Hepatocyte (in vitro differentiated cells): ENCODE measurements at regions not wholly inside any gene's neighbourhood (a gene's known extent, or its start where the extent isn't known, plus 50 kb on each side); places are given as distances from the start of the nearest gene placed in this dataset.

Source experiments
- DNase-seq: peaks from one replicate; pipeline ENCODE4 v3.0.0-alpha.2; 2016; ENCODE audit warnings: low spot score
- H2AFZ ChIP-seq: fragments of 200-600 bp; sonication (generic); 2 replicates; pipeline ENCODE4 v1.6.0; 2016; ENCODE audit warnings: antibody characterized with exemption, mild to moderate bottlenecking
- H3K27ac ChIP-seq: fragments of 200-600 bp; sonication (generic); 2 replicates; pipeline ENCODE4 v1.5.1; 2016; ENCODE audit warnings: mild to moderate bottlenecking
- H3K27me3 ChIP-seq: fragments of 200-600 bp; sonication (generic); 2 replicates; pipeline ENCODE4 v1.6.1; 2016
- H3K36me3 ChIP-seq: fragments of 200-600 bp; sonication (generic); replicated peaks from 2 replicates; pipeline ENCODE4 v1.5.1; 2016; ENCODE audit warnings: low read depth; ENCODE audit not compliant: insufficient read depth
- H3K4me1 ChIP-seq: fragments of 200-600 bp; sonication (generic); 2 replicates; pipeline ENCODE4 v1.5.1; 2016; ENCODE audit warnings: mild to moderate bottlenecking, moderate library complexity; ENCODE audit not compliant: insufficient read depth
- H3K4me2 ChIP-seq: fragments of 200-600 bp; sonication (generic); 2 replicates; pipeline ENCODE4 v1.6.0; 2016
- H3K4me3 ChIP-seq: fragments of 200-600 bp; sonication (generic); 2 replicates; pipeline ENCODE4 v1.5.1; 2016; ENCODE audit warnings: mild to moderate bottlenecking
- H3K79me2 ChIP-seq: fragments of 200-600 bp; sonication (generic); 2 replicates; pipeline ENCODE4 v1.6.0; 2017; ENCODE audit warnings: mild to moderate bottlenecking
- H3K9me2 ChIP-seq: fragments of 200-600 bp; sonication (generic); replicated peaks from 2 replicates; pipeline ENCODE4 v1.6.0; 2017; ENCODE audit warnings: mild to moderate bottlenecking; ENCODE audit not compliant: insufficient read depth
- H3K9me3 ChIP-seq: fragments of 200-600 bp; sonication (generic); 2 replicates; pipeline ENCODE4 v1.5.1; 2016; ENCODE audit warnings: low read depth, mild to moderate bottlenecking
- H4K20me1 ChIP-seq: fragments of 200-600 bp; sonication (generic); 2 replicates; pipeline ENCODE4 v1.6.0; 2016; ENCODE audit warnings: mild to moderate bottlenecking; ENCODE audit not compliant: insufficient read depth, poor library complexity, severe bottlenecking
- CTCF ChIP-seq: fragments of 200-600 bp; sonication (generic); IDR thresholded peaks from 2 replicates; pipeline ENCODE4 v1.5.1; 2016; ENCODE audit warnings: antibody characterized with exemption, mild to moderate bottlenecking; ENCODE audit not compliant: poor library complexity
- EZH2 ChIP-seq: fragments of 200-600 bp; sonication (generic); IDR thresholded peaks from 2 replicates; pipeline ENCODE4 v1.6.1; 2016; ENCODE audit warnings: antibody characterized with exemption, mild to moderate bottlenecking, borderline replicate concordance
- EZH2phosphoT487 ChIP-seq: fragments of 200-600 bp; sonication (generic); IDR thresholded peaks from one replicate; pipeline ENCODE4 v1.6.1; 2018; ENCODE audit warnings: antibody characterized with exemption, mild to moderate bottlenecking, low read depth, moderate library complexity; ENCODE audit not compliant: unreplicated experiment, severe bottlenecking
- WGBS: methylation state at CpG from one replicate; pipeline ENCODE4 v1.1.6; 2016; ENCODE audit warnings: low lambda C conversion rate; ENCODE audit errors: missing lambda C conversion rate; 5-methylcytosine and 5-hydroxymethylcytosine counted together

- H3K4me3 ChIP-seq, result no peak overlapping the region
- no peak overlapping the region for H2AFZ ChIP-seq
- no peak overlapping the region for H3K27ac ChIP-seq
- H3K4me2 ChIP-seq, result no peak overlapping the region
- no peaks in the 10 kb centered on the region for H3K27me3 ChIP-seq
- 61% methylated on average over 5 of the region's 5 CpGs for WGBS
- no peak for TF ChIP-seq CTCF
- no peak for TF ChIP-seq EZH2phosphoT487
- no peak for TF ChIP-seq EZH2
- no peaks in the 10 kb centered on the region for H3K79me2 ChIP-seq
- no peaks in the 10 kb centered on the region for H3K4me1 ChIP-seq
- no peak for DNase-seq
- no peaks in the 10 kb centered on the region for H4K20me1 ChIP-seq
- no peaks in the 10 kb centered on the region for H3K9me2 ChIP-seq
- H3K36me3 ChIP-seq, result no peaks in the 10 kb centered on the region
- H3K9me3 ChIP-seq, result no peaks in the 10 kb centered on the region
These were observed 410.6 kb upstream of the UBE2E2 start for GRCh38 chr3:22792533-22792932.

- Histone ChIP-seq H3K27me3 (no peaks in the 10 kb centered on the region), H3K9me2 (no peaks in the 10 kb centered on the region), H2AFZ (no peak overlapping the region), H3K9me3 (no peaks in the 10 kb centered on the region), H3K4me1 (no peaks in the 10 kb centered on the region), H3K36me3 (no peaks in the 10 kb centered on the region), H3K79me2 (no peaks in the 10 kb centered on the region), H3K4me2 (no peak overlapping the region), H3K4me3 (no peak overlapping the region), H4K20me1 (no peaks in the 10 kb centered on the region), H3K27ac (no peak overlapping the region)
- DNase-seq, result no peak
- WGBS, result 98% methylated on average over 2 of the region's 2 CpGs
- TF ChIP-seq EZH2 (no peak), EZH2phosphoT487 (no peak), CTCF (no peak)
These were observed 407.2 kb upstream of the UBE2E2 start for GRCh38 chr3:22795917-22796316.

- Histone ChIP-seq H4K20me1 (no peaks in the 10 kb centered on the region), H3K4me2 (no peak overlapping the region), H3K9me2 (no peaks in the 10 kb centered on the region), H3K9me3 (no peaks in the 10 kb centered on the region), H3K79me2 (no peaks in the 10 kb centered on the region), H2AFZ (no peak overlapping the region), H3K4me3 (no peak overlapping the region), H3K36me3 (no peaks in the 10 kb centered on the region), H3K27ac (no peak overlapping the region), H3K4me1 (no peaks in the 10 kb centered on the region), H3K27me3 (no peaks in the 10 kb centered on the region)
- no peak for DNase-seq
- TF ChIP-seq CTCF (no peak), EZH2phosphoT487 (no peak), EZH2 (no peak)
- 88% methylated on average over 3 of the region's 3 CpGs for WGBS
These were observed 404.7 kb upstream of the UBE2E2 start for GRCh38 chr3:22798461-22798860.

- Histone ChIP-seq H2AFZ (no peak overlapping the region), H3K9me3 (no peaks in the 10 kb centered on the region), H3K36me3 (no peaks in the 10 kb centered on the region), H3K4me2 (no peak overlapping the region), H3K9me2 (no peaks in the 10 kb centered on the region), H3K4me1 (no peaks in the 10 kb centered on the region), H3K27ac (no peak overlapping the region), H3K27me3 (no peaks in the 10 kb centered on the region), H3K4me3 (no peak overlapping the region), H3K79me2 (no peaks in the 10 kb centered on the region), H4K20me1 (no peaks in the 10 kb centered on the region)
- TF ChIP-seq EZH2phosphoT487 (no peak), EZH2 (no peak), CTCF (no peak)
- DNase-seq, result no peak
- WGBS, result 100% methylated on average over 2 of the region's 2 CpGs
These were observed 383.9 kb upstream of the UBE2E2 start for GRCh38 chr3:22819209-22819608.
